Activated T-helper 1 cell treated with Interleukin-2 at 50 U/mL for 16 hours (primary cell): ENCODE measurements at regions not wholly inside any gene's neighbourhood (a gene's known extent, or its start where the extent isn't known, plus 50 kb on each side); places are given as distances from the start of the nearest gene placed in this dataset.

Source experiments
- DNase-seq: peaks from one replicate; pipeline ENCODE4 v3.0.0-alpha.2; 2020; ENCODE audit warnings: low read depth

DNA sequence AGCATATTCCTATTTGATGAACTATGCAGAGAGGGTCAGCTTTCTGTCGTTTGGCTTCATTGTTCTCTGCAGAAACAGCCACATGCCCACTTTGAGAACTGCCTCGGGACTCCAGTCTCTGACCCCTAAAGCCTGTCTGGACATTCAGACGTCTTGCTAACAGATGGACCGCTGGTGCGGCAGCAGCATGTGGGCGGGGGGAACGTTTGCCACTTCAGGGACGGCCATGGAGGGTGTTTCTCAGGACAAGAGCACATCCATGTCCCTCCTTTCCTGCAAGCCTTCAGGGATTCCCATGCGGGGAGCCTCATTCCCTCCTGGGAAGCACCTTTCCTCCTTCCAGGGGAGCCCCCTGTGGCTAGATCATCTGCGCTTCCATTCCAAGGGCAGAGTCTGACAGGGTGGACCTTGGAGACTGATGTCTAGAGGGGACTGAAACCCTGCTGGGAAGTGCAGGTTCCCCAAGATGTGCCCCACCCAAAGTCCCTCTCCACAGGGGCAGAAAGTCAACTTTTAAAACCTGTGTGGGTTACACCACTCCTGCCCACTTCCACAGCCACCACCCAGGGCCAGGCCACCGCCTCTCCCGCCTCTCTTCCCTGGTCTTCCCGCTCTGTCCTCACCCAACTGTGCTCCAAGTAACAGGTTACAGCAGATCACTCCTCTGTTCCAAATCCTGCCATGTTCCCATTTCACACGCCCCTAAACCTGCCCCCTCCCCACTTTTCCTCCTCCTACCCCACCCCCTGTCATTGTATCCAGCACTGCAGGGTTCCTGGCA lies 94.8 kb upstream of the PMEPA1 start:
- no peak for DNase-seq

DNA sequence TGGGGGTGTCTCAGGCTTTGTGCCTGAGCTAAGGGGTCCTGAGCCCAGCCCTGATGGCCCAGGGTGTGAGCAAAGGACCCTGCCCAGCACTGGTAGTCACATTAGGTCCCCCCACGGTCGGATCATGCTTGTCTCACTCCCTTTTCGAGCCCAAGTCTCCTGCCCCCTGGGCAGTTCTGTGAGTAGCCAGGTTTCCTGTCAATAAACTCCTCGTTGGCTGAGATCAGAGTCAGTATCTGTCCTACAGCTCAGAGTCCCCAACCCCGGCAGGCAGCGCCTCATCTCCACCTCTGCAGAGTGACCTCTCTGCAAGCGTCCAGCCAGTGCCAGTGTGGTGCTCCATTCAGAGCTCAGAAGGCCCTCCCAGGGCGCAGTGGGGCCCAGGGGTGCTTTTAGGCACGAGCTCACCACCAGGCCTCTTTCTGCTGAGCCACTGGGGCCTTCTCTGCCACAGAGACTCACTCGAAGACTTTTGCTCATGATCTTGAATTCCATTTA lies 93.7 kb upstream of the PMEPA1 start:
- DNase-seq: no peak

DNA sequence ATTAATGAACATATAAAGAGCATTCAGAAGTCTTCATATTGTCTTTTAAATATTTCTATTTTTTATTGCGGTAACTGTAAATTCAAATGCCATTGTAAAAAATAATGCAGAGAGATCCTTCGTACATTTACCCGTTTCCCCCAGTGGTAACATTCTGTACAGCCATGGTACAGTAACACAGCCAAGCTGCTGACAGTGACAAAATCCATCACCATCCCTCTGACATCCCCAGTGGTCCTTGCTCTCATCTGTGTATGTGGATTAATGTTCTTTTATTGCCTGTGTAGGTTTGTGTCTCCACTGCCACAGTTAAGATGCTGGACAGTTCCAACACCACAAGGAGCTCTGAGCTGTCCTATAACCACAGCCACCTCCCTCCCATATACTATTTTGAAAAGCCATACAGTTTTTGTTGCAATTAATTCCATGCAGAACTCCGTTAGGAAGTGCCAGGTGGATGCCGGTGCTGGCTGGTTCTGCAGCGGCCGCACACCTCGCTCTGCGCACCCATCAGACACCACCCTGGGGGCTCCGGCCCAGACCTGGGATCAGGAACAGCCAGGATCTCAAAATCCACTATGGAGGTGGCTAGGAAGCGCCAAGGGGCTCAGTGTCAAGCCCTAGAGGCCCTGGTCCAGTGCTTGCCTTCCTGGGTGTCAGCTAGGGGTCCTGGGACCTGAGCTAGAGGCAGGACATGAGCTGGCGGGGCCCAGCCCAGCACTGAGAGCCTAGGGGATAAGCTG lies 93.1 kb upstream of the PMEPA1 start:
- DNase-seq: no peak

DNA sequence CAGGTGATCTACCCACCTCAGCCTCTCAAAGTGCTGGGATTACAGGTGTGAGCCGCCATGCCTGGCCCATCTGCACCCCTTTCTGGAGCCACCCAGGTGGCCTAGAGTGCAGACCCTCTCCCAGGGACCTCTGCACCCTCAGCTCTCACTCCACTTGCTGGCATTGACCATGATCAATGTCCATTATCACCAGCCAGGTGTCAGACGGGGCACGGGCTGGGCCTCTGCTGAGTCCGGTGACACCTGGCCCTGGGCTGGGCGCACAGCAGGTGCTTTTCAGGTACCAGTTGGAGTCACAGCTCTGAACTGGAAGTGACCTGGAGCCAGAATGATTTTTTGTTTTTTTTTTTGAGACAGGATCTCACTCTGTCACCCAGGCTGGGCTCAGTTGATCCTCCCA lies 91.8 kb upstream of the PMEPA1 start:
- no peak for DNase-seq

DNA sequence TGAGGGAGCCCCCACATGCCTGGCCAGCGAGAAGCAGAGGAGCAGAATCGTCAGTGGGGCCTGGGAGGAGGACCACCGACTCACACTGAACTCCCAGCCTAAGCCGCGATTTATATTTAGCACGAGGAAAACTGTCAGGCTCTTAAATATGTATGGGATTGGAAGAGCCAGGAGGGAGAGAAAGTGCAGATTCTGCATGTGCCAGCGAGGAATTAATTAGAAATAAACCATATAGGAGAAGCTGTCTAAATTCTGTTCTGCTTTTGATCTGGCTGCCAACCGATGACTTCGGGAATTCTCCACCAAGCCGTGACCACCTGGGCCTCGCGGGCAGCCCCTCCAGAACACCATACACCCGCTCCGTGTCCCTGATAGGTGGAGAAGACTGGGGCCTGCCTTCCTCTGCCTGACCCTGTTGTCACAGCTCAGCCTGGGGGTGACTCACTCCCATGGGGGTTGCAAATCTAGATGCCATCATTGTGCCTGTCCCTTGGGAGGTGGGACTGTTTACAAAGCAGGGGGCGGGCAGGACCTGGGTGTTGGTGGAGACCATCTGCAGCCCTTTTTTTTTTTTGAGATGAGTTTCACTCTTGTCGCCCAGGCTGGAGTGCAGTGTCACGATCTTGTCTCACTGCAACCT lies 91.1 kb upstream of the PMEPA1 start:
- no peak for DNase-seq

DNA sequence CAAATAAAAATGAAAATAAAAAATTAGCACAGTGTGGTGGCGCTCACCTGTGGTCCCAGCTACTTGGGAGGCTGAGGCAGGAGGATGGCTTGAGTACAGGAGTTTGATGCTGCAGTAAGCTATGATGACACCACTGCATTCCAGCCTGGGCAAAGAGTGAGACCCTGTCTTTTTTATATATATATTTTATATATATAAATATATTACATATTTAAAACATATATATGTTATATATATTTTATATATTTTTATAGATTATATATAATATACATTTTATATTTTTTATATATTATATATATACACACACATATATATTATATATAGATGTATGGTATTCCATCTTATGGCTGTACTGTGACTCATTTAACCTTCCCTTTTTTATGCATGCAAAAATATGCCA lies 87.6 kb upstream of the PMEPA1 start:
- no peak for DNase-seq

DNA sequence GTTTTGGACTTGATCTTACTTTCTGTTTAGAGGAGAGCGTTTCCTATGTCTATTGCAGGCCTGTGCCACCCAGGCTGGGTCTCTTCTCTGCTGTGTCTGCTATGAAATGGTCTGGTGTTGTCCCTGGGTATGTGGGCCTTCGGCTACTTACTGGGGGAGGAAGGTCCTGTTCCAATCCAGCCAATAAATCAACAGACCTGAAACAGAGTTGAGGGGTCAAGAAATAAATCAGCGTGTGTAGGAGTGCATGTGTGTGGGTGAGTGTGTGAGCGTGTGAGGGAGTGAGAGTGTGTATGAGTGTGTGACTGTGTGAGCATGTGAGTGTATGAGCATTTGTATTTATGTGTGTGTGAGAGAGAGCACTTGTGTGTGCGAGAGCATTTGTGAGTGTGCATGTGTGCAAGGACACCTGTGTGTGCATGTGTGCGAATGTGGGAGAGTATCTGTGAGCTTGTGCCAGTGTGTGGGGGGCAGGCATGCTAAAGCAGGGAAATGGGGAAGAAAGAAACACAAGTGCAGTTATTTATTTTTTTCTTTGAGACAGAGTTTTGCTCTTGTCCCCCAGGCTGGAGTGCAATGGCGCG lies 86.3 kb upstream of the PMEPA1 start:
- no peak for DNase-seq

DNA sequence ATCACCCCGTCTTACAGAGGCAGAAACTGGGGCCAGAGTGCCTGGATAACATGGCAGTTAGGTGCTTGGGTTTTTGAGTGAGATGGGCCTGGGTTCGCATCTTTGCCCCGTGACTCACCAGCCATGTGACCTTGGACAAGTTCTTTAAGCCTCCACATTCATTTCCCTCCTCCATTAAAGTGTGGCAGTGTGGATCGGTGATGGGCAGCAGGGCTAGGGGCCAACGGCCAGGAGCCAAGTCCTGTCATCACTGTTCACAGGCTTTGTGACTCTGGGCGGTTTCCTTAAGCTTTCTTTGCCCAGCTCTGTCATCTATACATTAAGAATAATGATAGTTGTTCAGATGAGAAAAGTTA lies 85.5 kb upstream of the PMEPA1 start:
- DNase-seq: no peak

DNA sequence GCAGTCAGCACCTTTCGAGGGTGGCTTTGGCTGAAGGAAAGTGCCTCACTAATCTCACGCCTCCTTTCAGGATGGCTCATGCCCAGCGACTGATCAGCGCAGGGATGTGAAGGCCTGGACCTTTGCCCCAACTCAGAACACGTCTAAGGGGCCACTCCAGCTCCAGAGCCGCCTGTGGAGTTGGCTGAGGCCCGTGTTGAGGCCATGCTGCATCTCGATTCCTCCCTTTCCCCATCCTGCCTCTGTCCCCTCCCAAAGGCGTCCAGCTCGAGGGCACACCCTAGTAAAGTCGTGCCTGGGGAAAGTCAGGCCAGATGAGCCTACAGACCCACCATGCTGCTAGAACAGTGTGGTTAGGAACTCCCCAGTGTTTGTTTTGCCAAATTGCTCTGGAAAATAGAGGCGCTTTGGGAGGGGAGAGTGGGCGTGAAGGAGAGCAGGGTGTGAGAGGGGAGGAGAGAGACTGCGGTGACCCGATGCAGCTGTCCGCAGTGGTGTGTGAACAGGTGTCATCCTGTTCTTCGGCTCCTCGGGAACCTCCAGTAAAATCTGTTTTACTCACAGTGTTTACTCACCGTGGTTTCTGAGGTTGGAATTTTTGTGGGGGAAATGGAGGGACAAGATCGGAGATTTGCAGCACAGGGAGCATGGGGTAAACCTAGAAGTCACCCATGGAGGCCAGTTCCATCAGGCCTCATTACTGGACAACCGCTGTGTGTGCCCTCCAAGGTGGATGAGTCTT lies 85.0 kb upstream of the PMEPA1 start:
- no peak for DNase-seq

DNA sequence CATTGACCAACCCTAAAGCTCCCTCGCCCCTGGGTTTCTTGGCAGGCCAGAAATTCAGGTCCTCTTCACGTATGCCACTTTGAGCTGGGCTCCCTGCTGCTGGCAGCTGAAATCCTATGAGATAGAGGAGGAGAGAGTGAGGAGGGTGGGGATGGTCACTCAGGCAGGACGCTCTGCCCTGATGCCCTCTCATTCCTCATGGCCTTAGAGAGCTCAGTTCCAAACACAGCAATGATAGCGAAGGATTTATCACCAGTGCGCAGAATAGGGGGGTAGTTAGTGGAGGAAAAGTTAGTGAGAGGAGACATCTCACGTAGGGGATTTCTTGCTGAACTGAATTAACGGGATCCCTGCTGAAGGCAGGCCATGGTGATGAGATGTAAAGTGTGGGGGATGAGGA lies 84.2 kb upstream of the PMEPA1 start:
- DNase-seq: no peak

DNA sequence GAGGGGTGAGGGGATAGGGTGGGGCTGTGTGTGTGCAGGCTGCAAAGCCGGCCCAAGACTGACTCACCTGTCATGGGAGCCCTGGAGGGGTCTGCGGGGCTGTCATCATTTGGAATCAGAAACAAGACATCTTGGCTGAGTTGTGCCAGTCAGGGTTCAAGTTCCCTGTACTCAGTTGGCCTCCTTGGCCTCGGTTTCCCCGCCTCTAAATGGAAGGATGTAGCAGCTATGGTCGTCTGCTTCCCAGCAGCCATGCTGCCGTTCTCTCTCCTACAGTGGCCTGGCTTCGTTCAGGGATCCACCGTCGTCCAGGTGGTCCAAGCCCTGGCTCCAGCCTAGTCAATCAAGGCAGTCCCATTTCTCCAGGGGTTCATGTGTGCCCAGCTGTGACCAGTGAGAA lies 83.6 kb upstream of the PMEPA1 start:
- no peak for DNase-seq

DNA sequence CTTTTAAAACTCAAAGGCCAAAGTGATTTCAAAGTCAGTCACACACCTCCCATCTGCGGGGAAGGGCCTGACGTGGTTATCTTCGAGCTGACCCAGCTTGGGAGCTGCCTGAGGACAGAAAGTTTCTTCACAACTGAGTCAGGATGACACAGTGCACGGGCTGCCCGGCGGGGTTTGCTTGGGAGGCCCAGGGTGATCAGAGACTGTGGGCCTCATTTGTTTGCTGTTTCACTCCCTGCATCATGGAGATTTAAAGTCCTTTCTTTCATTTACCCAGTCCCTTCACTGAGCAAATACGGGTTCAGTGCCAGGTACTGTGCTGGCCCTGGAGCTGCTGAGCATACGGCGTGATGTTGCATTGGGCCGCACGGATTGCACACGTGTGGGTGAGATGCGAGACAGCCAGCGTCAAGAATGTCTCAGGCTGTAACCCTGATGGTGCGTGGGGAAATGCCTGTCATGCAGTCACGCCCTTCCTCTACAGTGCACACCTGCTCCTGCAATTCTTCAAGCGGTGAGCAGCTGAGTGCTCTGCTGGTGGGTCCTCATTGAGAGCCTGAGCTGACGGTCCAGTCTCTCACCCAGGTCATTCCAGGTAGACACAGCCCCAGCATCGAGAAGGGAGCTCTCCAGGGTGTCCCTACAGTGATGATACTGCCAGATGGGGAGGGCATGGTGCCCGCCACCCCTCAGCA lies 82.7 kb upstream of the PMEPA1 start:
- DNase-seq: no peak

DNA sequence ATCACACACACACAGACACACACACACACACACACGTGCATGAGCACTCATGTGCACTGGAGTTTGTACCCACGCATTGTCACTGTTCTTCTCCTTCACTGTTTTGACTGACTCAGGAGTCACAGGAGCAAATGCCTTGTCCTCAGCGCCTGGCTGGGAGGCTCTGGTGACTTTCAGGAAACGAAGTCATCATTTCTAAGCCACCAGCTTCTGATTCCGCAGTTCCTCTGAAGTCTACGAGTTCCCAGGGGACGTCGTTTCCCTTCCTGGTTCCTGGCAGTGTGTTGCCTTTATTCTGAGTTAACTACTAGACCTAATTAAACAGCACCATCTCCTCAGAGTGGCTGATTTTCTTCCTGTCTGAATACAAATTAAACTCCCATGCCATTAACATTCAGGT lies 82.2 kb upstream of the PMEPA1 start:
- DNase-seq: no peak

DNA sequence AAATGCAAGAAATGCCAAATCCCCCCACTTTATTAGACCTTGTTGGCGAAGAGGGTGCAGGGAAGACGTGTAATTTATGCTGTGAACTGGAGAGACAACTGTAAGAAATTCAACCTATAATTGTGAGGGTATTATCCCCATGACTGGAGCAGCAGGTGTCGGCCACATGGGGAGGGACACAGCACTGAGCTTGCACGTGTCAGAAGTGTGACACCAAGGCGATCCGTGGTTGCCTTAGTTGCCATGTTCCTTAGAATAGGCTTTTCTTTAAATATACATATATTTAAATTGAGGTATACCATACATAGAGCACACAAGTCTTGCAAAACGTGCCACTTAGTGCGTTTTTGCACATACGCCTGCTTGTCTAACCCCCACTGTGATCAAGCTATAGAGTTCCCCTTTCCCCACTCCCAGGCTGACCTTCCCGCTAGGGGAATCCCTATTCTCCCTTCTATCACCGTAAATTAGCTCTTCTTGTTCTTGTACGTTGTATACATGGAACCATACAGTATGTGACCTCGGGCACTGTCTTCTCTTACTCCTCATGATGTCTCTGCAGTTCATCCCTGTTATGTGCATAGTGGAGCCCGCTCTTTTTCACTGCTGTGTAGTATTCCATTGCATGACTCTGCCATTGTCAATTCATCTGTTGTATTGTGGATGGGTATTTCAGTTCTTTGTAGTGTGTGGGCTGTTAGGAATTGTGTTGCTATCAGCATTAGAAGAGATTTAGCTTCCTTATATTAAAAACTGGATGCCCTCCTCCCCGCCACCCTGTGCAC lies 81.6 kb upstream of the PMEPA1 start:
- DNase-seq: no peak

DNA sequence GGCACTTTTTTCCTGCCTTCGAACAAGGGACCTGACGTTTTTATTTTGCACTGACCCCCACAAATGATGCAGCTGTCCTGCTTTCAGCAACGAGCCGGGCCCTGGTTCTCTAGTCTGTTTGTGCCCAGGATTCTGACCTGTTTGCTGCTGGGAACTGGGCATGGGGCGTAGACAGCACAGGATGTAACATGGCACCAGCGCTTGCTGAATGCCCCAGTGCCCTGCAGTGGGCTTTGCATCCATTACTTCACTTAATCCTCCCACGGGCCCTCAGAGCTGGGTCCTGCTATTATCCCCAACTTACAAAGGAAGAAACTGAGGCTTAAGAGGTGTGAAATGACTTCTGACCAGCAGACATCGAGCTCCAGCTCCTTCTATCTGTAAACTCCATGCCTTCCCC lies 80.4 kb upstream of the PMEPA1 start:
- no peak for DNase-seq

DNA sequence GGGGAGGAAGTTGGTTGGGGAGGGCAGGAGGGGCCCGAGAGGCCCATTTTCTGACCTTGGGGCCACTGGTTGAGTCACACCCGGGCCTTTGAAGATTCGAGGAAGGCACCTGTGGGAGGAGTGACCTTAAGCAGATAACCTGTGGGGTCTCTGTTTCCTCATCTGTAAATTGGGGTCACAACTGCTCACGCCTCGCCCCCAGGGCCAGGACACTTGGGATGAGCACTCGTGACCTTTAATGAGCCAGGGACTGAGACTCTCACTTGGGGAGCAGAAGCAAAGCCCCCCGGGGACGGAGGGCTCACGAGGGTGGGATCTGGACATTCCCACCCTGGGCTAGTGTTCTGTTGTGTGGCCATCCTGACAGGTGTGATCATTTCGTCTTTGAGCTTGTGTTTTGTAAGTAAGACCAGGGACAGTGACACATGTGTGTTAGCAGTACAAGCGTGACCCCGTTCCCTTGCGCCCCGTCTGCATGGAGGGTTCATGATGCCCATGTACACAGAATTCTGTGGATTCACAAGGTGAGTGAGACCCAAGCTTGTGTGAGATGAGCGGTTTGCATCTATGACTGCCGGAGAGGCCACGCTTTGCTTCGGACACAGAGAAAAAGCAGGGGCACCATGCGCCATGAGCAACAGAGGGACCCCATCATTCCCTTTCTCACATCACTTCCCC lies 79.3 kb upstream of the PMEPA1 start:
- DNase-seq: no peak

DNA sequence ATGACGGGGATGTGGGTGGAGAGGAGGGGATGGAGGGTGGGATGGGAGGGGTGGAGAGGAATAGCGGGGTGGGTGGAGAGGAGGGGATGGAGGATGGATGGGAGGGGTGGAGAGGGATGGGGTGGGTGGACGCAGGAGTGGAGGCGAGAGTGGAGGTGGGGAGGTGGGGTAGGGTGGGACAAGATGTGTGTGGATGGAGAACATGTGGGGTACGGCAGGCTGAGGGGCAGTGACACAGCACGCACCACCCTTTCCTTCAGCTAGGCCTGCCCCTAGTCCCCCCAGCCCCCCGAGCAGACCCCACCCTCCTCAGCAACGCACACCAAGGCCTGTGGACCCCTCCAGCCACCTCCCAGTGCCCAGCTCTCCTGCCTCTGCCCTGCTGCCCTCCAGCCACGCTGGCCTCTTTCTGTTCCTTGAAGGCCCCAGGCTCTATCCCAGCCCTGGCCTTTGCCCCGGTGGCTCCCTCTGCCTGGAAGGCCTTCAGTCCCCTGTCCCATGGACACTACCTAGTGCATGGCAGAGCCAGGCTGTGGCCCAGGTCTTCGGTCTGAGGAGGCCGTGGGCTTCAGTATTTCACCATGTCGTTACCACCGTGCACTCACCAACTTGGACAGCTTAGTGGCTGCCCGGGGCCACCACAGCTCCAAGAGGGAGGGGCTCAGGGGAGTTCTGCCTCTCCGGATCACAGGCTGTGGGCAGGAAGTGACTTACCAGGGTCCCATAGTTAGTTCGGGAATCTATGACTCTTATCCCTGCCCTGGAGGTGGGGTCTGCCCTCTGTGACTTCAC lies 78.4 kb upstream of the PMEPA1 start:
- no peak for DNase-seq

DNA sequence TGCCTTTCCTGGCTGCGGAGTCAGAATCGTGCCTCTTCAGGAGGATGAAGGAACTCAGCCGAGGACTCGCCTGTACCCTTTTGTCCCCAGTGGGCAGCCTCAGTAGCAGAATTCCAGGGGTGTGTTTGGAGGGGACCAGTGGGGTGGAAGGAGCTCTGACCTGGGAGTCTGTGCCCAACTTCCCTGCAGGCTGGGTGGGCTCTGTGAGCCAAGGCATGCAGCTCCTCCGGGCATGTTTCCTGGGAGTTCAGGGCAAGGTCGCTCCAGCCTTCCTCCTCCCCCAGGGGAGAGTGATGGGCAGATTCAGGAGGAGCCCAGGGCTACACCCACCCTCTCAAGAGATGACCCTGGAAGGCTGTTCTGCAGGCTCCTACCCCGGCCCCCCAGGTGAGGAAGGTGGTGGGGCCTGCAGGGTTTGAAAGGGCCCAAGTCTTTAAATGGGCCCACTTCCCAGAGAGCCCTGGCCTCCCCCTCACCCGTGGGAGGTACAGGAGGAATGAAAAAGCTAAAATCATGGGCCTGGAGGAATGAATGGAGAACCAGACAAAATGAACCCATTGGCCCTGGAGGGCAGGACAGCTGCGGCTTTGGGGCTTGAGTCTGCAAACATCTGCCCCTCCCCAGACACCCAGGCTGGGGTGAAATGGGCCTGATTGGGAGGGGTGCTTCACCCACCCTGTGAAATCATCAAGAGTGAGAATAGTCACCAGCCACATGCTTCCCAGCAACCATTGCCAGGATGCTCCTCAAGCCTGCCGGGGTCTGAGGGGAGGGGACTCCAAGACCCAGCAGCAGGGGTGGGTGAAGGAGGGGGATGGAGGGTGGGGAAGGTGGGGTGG lies 77.6 kb upstream of the PMEPA1 start:
- DNase-seq: no peak
